Effector memory CD4-positive, alpha-beta T cell (primary cell): ENCODE measurements at regions not wholly inside any gene's neighbourhood (a gene's known extent, or its start where the extent isn't known, plus 50 kb on each side); places are given as distances from the start of the nearest gene placed in this dataset.
"Not testable (repeated sequence)": the region's sequence is repeated elsewhere in the genome, so short reads cannot be mapped to it uniquely, and the experiment has no call there.

Source experiments
- DNase-seq, 3 donors: peaks; one replicate each; pipeline ENCODE4 v3.0.0-alpha.2; 2020
- H3K27ac ChIP-seq: 2 replicates; pipeline ENCODE4 v1.7.0; 2013; ENCODE audit warnings: mild to moderate bottlenecking, low read length, moderate library complexity; ENCODE audit not compliant: insufficient read depth, poor library complexity, severe bottlenecking
- H3K27me3 ChIP-seq: replicated peaks from 2 replicates; pipeline ENCODE4 v1.7.0; 2013; ENCODE audit warnings: mild to moderate bottlenecking, low read length; ENCODE audit not compliant: insufficient read depth, control insufficient read depth, poor library complexity, severe bottlenecking
- H3K36me3 ChIP-seq: 2 replicates; pipeline ENCODE4 v1.7.0; 2013; ENCODE audit warnings: mild to moderate bottlenecking, low read length, moderate library complexity; ENCODE audit not compliant: control insufficient read depth, insufficient read depth
- H3K4me1 ChIP-seq: 2 replicates; pipeline ENCODE4 v1.7.0; 2013; ENCODE audit warnings: low read length, mild to moderate bottlenecking; ENCODE audit not compliant: control insufficient read depth, insufficient read depth, poor library complexity, severe bottlenecking
- H3K4me3 ChIP-seq: 2 replicates; pipeline ENCODE4 v1.7.0; 2013; ENCODE audit warnings: low read length, low read depth, mild to moderate bottlenecking; ENCODE audit not compliant: insufficient read depth, poor library complexity, severe bottlenecking
- H3K9me3 ChIP-seq: 2 replicates; pipeline ENCODE4 v1.7.0; 2013; ENCODE audit warnings: mild to moderate bottlenecking, low read length, moderate library complexity; ENCODE audit not compliant: control insufficient read depth

GRCh38 chr11:81332276-81332675 is 1401.4 kb downstream of the FAM181B start:
- Histone ChIP-seq H3K27me3 (no peaks in the 10 kb centered on the region), H3K4me3 (no peak overlapping the region), H3K36me3 (no peaks in the 10 kb centered on the region), H3K4me1 (no peaks in the 10 kb centered on the region), H3K9me3 (no peaks in the 10 kb centered on the region), H3K27ac (no peak overlapping the region)
- DNase-seq: no peak

GRCh38 chr11:81331611-81332235 is 1401.9 kb downstream of the FAM181B start:
- H3K27ac ChIP-seq: no peak overlapping the region
- no peaks in the 10 kb centered on the region for H3K4me1 ChIP-seq
- DNase-seq: no peak
- H3K36me3 ChIP-seq: no peaks in the 10 kb centered on the region
- H3K4me3 ChIP-seq: no peak overlapping the region
- no peaks in the 10 kb centered on the region for H3K9me3 ChIP-seq
- no peaks in the 10 kb centered on the region for H3K27me3 ChIP-seq

GRCh38 chr11:81331088-81331487 is 1402.6 kb downstream of the FAM181B start:
- Histone ChIP-seq H3K4me3 (no peak overlapping the region), H3K4me1 (no peaks in the 10 kb centered on the region), H3K36me3 (no peaks in the 10 kb centered on the region), H3K9me3 (no peaks in the 10 kb centered on the region), H3K27ac (no peak overlapping the region), H3K27me3 (no peaks in the 10 kb centered on the region)
- DNase-seq: no peak

- no peak for DNase-seq
- Histone ChIP-seq H3K36me3 (no peaks in the 10 kb centered on the region), H3K27me3 (no peaks in the 10 kb centered on the region), H3K27ac (no peak overlapping the region), H3K4me3 (no peak overlapping the region), H3K4me1 (no peaks in the 10 kb centered on the region), H3K9me3 (no peaks in the 10 kb centered on the region)
These were observed 1430.5 kb downstream of the FAM181B start for GRCh38 chr11:81303038-81303664.

GRCh38 chr11:81301166-81301830 is 1432.4 kb downstream of the FAM181B start:
- DNase-seq: no peak
- Histone ChIP-seq H3K9me3 (no peaks in the 10 kb centered on the region), H3K4me1 (no peaks in the 10 kb centered on the region), H3K27me3 (no peaks in the 10 kb centered on the region), H3K27ac (no peak overlapping the region), H3K36me3 (no peaks in the 10 kb centered on the region), H3K4me3 (no peak overlapping the region)

GRCh38 chr11:81286959-81287358 is 1446.7 kb downstream of the FAM181B start:
- Histone ChIP-seq H3K27ac (no peak overlapping the region), H3K4me3 (no peak overlapping the region), H3K9me3 (no peaks in the 10 kb centered on the region), H3K4me1 (no peaks in the 10 kb centered on the region), H3K36me3 (no peaks in the 10 kb centered on the region), H3K27me3 (no peaks in the 10 kb centered on the region)
- DNase-seq: no peak

DNA sequence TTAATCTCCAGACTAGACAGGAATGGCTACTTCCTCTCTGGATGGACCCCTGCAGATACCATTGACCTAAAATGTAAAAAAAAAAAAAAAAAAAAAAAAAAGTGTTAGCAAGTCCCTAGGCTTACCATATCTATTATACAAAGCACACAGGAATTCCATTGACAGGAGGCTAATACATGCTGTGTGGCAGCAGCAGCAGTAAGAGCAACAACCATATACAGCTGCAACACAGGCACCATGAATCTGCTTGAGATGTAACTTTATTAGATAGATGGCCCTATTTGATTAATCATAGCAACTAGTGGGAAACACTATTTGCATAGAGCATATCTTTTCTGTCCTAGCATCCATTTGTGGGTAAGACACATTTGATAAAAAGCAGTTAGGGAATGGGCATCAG is 1447.1 kb downstream of the FAM181B start:
- Histone ChIP-seq H3K27ac (no peak overlapping the region), H3K4me3 (no peak overlapping the region), H3K4me1 (no peaks in the 10 kb centered on the region), H3K36me3 (no peaks in the 10 kb centered on the region), H3K27me3 (no peaks in the 10 kb centered on the region), H3K9me3 (no peaks in the 10 kb centered on the region)
- DNase-seq: no peak

DNA sequence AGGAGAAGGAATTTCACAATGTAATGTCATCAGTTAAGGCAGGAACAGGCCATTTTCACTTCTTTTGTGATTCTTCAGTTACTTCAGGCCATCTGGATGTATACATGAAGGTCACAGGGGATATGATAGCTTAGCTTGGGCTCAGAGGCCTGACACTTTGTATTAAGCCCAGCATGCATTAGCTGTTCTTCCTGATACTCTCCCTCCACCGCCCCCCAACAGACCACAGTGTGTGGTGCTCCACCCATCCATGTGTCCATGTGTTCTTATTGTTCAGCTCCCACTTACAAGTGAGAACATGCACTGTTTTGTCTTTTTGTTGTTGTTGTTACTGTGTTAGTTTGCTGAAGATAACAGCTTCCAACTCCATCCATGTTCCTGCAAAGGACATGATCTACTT is 1453.4 kb downstream of the FAM181B start:
- not testable (repeated sequence) for DNase-seq

DNA sequence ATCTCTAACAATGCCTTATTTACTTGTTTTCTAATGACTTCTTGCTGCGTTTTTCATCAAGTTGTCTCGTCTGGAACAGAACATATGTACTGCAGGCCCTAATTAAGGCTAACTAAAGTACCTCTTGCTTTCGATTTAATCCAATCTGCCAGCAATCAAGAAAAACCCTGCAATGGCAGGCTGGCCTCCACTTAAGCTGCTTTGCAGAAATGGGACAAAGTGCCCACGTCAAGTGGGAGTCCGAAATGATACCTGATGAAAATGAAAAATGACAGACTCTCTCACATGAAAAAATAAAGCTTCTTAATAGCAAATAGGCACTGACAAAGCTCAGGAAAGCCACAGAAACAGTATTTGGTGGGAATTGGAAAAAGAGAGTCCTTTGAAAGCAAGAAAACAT is 1454.7 kb downstream of the FAM181B start:
- no peak overlapping the region for H3K4me3 ChIP-seq
- no peaks in the 10 kb centered on the region for H3K4me1 ChIP-seq
- H3K27ac ChIP-seq: no peak overlapping the region
- no peaks in the 10 kb centered on the region for H3K9me3 ChIP-seq
- H3K27me3 ChIP-seq: no peaks in the 10 kb centered on the region
- DNase-seq: no peak
- no peaks in the 10 kb centered on the region for H3K36me3 ChIP-seq

More for the DNA sequence above, 1453.4 kb downstream of the FAM181B start:
- H3K36me3 ChIP-seq, H3K27me3 ChIP-seq, H3K27ac ChIP-seq, H3K9me3 ChIP-seq, H3K4me3 ChIP-seq, H3K4me1 ChIP-seq: not testable (repeated sequence)

DNA sequence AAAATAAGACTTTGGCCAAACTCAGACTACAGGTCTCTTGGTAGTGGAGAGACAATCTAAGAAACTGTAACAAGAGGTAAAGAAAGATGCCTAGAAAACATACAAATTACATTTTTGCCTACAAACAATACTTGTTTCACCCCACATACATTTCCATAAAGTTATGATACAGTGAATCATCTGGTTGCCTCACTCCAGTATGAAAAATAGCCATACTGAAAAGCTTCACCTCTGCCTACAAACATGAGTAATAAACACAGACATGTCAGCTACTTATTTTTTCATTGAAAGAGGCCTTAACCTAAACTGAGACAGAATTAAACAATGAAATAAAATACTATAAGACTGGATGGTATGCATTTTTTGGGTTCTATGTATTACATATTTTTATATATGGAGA is 1463.0 kb downstream of the FAM181B start:
- Histone ChIP-seq H3K4me1 (no peaks in the 10 kb centered on the region), H3K36me3 (no peaks in the 10 kb centered on the region), H3K27ac (no peak overlapping the region), H3K4me3 (no peak overlapping the region), H3K9me3 (no peaks in the 10 kb centered on the region), H3K27me3 (no peaks in the 10 kb centered on the region)
- DNase-seq: no peak
